ENCODE measurements at regions not wholly inside any gene's neighbourhood (a gene's known extent, or its start where the extent isn't known, plus 50 kb on each side); places are given as distances from the start of the nearest gene placed in this dataset.

DNA sequence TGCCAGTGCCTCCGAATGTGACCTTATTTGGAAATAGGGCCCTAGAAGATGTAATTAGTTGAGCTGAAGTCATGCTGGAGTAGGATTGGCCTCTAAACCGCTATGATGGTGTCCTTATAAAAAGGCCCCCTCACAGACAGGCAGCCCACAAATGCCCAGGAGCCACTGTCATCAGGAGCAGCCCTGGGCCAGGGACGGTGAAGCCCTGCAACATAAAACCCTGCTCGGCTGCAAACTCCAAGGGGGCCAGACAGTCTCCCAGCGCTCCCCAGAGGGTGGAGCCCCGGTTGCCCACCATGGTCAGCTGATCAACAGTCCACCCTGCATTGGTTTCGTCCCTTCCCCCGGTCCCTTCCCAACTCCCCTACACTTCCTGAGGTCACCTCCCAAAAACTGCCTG is 351.7 kb downstream of the FOXL1 start:
- H3K9ac ChIP-seq (ENCODE audit: extremely low read depth, low read length, poor library complexity, severe bottlenecking), result no peak overlapping the region

DNA sequence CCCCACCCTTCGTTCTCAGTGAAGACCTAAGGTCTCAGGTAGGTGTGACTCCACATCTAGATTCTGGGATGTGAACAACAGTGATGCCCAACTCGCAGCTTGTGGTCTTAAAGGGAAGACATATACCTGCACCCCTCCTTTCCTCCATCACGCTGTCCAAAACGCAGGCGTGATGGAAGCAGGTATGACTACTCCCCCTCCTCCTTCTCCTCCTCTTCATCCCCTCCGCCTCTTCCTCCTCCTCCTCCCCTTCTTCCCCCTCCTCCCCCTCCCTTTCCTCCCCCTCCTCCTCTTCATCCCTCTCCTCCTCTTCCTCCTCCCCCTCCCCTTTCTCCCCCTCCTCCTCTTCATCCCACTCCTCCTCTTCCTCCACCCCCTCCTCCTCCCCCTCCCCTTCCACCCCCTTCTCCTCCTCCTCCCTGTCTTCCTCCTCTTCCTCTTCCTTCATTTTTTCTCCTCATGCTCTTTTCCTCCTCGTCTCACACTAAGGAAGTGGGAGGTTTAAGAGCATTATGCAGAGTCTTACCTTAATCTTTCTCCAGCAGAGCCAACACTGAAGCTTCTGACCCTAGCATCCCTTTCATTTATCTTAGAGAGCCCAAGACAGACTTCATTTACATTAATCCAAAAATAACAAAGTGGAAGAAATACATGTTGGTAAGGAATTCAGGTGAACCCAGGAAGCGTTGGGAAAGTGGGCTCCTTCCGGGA is 352.5 kb downstream of the FOXL1 start:
- Histone ChIP-seq H3K4me1 (ENCODE audit: control insufficient read depth, insufficient read depth, low read length) (peaks cover 4% of the 10 kb centered on the region), H3K27me3 (ENCODE audit: control insufficient read depth, insufficient read depth, low read length, poor library complexity, severe bottlenecking) (no peaks in the 10 kb centered on the region), H3K27ac (ENCODE audit: low read depth, low read length) (no peak overlapping the region), H3K4me3 (ENCODE audit: low read length) (no peak overlapping the region), H3K36me3 (ENCODE audit: control insufficient read depth, insufficient read depth, low read length) (no peaks in the 10 kb centered on the region), H3K9ac (ENCODE audit: extremely low read depth, low read length, poor library complexity, severe bottlenecking) (no peak overlapping the region), H3K9me3 (ENCODE audit: control insufficient read depth, low read length) (peaks cover 11% of the 10 kb centered on the region)
- 88 to 89% methylated on average over 6 to 8 of the region's 9 CpGs for WGBS, 2 experiments (ENCODE audit: insufficient coverage in 1 of 2, insufficient read length in 1 of 2)
- no peak for DNase-seq
- no peaks in the 10 kb centered on the region for H3K36me3 Mint-ChIP-seq (ENCODE audit: low read depth)
- H3K27me3 Mint-ChIP-seq (ENCODE audit: insufficient read depth), result peaks cover 6% of the 10 kb centered on the region
- H3K27ac Mint-ChIP-seq, result no peak overlapping the region
- peaks cover 5% of the 10 kb centered on the region for H3K4me1 Mint-ChIP-seq
- no peak overlapping the region for H3K4me3 Mint-ChIP-seq
- no peaks in the 10 kb centered on the region for H3K9me3 Mint-ChIP-seq
- TF ChIP-seq, protein P1, sequence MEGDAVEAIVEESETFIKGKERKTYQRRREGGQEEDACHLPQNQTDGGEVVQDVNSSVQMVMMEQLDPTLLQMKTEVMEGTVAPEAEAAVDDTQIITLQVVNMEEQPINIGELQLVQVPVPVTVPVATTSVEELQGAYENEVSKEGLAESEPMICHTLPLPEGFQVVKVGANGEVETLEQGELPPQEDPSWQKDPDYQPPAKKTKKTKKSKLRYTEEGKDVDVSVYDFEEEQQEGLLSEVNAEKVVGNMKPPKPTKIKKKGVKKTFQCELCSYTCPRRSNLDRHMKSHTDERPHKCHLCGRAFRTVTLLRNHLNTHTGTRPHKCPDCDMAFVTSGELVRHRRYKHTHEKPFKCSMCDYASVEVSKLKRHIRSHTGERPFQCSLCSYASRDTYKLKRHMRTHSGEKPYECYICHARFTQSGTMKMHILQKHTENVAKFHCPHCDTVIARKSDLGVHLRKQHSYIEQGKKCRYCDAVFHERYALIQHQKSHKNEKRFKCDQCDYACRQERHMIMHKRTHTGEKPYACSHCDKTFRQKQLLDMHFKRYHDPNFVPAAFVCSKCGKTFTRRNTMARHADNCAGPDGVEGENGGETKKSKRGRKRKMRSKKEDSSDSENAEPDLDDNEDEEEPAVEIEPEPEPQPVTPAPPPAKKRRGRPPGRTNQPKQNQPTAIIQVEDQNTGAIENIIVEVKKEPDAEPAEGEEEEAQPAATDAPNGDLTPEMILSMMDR (conservative IDR thresholded peaks at IDR 0.05), result no peak

More for the DNA sequence above, 351.7 kb downstream of the FOXL1 start:
- WGBS, 2 experiments (ENCODE audit: insufficient coverage in 1 of 2, insufficient read length in 1 of 2), result 81 to 94% methylated on average over 5 to 8 of the region's 8 CpGs
- TF ChIP-seq, protein P1 (conservative IDR thresholded peaks at IDR 0.05), result no peak
- Histone ChIP-seq H3K27ac (ENCODE audit: low read depth, low read length) (no peak overlapping the region), H3K4me3 (ENCODE audit: low read length) (no peak overlapping the region), H3K9me3 (ENCODE audit: control insufficient read depth, low read length) (peaks cover 11% of the 10 kb centered on the region), H3K36me3 (ENCODE audit: control insufficient read depth, insufficient read depth, low read length) (no peaks in the 10 kb centered on the region), H3K4me1 (ENCODE audit: control insufficient read depth, insufficient read depth, low read length) (peaks cover 4% of the 10 kb centered on the region), H3K27me3 (ENCODE audit: control insufficient read depth, insufficient read depth, low read length, poor library complexity, severe bottlenecking) (no peaks in the 10 kb centered on the region)
- Mint-ChIP-seq H3K36me3 (ENCODE audit: low read depth) (no peaks in the 10 kb centered on the region), H3K9me3 (no peaks in the 10 kb centered on the region), H3K4me3 (no peak overlapping the region), H3K27ac (no peak overlapping the region), H3K4me1 (peaks cover 5% of the 10 kb centered on the region), H3K27me3 (ENCODE audit: insufficient read depth) (peaks cover 6% of the 10 kb centered on the region)
- no peak for DNase-seq

DNA sequence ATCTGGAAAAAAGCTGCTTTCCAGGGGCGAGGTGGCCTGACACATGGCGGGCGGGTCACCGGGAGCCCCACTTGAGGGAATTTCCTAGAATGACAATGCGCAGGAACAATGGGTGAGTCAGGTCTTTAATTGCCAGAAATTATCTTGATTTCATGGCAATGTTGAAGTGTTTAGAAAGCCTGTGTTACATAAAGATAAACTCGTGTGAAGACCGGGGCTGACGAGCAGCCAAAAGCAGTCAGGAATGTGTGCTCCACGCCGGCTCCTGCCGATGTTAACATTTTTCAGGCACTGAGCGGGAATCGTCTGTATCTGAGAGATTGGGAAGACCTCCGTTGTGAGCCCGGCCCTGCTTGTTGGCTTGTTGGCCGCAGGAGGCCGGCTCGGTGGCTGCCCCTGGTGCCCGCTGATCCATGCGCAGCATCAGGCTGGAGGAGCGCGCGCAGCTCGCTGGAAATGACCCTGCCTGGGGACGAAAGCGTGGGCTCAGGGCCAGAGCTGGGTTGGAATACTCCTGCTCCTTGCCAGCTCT is 353.1 kb downstream of the FOXL1 start:
- Histone ChIP-seq H3K9me3 (ENCODE audit: control insufficient read depth, low read length) (peaks cover 11% of the 10 kb centered on the region), H3K27ac (ENCODE audit: low read depth, low read length) (no peak overlapping the region), H3K4me3 (ENCODE audit: low read length) (no peak overlapping the region), H3K4me1 (ENCODE audit: control insufficient read depth, insufficient read depth, low read length) (peaks cover 4% of the 10 kb centered on the region), H3K27me3 (ENCODE audit: control insufficient read depth, insufficient read depth, low read length, poor library complexity, severe bottlenecking) (no peaks in the 10 kb centered on the region), H3K36me3 (ENCODE audit: control insufficient read depth, insufficient read depth, low read length) (no peaks in the 10 kb centered on the region), H3K9ac (ENCODE audit: extremely low read depth, low read length, poor library complexity, severe bottlenecking) (no peak overlapping the region)
- H3K27me3 Mint-ChIP-seq (ENCODE audit: insufficient read depth), result peaks cover 6% of the 10 kb centered on the region
- peaks cover 5% of the 10 kb centered on the region for H3K4me1 Mint-ChIP-seq
- H3K27ac Mint-ChIP-seq, result no peak overlapping the region
- H3K36me3 Mint-ChIP-seq (ENCODE audit: low read depth), result no peaks in the 10 kb centered on the region
- H3K9me3 Mint-ChIP-seq, result no peaks in the 10 kb centered on the region
- TF ChIP-seq, protein P1 (conservative IDR thresholded peaks at IDR 0.05), result no peak
- DNase-seq, result no peak
- no peak overlapping the region for H3K4me3 Mint-ChIP-seq
- WGBS, 2 experiments (ENCODE audit: insufficient coverage in 1 of 2, insufficient read length in 1 of 2), result 79 to 84% methylated on average over 23 to 26 of the region's 26 CpGs

Measured in endodermal cell (in vitro differentiated cells).